ENCODE measurements at regions not wholly inside any gene's neighbourhood (a gene's known extent, or its start where the extent isn't known, plus 50 kb on each side); places are given as distances from the start of the nearest gene placed in this dataset. TPM values are rescaled to one million over a fixed set of nuclear protein-coding genes. Genes with fewer than 3 reads are reported as not detected.

DNA sequence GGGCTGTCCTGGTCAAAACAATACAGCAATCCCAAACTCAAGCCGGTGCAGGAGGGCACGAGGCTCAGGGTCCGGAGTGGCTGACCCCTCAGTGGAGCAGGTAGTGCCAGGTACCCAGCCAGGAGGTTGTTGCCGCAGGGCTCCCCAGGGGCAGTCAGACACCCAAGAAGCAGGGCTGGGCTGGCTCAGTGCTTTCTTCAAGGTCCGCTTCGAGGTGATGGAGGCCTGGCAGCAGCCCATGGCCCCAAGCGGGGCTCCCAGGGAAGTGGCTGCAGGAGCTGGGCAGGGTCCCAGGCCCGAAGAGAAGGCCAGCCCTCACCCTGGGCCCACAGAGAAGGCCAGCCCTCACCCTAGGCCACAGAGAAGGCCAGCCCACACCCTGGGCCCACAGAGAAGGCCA lies 55.3 kb upstream of the COPS8 start:
- TF ChIP-seq CTCF (IDR thresholded peaks at IDR 0.05; ENCODE audit: extremely low read depth, low read depth, low read length) = no peak
- H3K36me3 ChIP-seq (ENCODE audit: insufficient read depth, low read length) = no peaks in the 10 kb centered on the region
- H3K27me3 ChIP-seq (ENCODE audit: insufficient read depth, low read length) = no peaks in the 10 kb centered on the region
- H3K27ac ChIP-seq (ENCODE audit: low read depth, low read length) = no peak overlapping the region
- H3K4me1 ChIP-seq (ENCODE audit: insufficient read depth, low read length) = peaks cover 5% of the 10 kb centered on the region
- H3K4me2 ChIP-seq (ENCODE audit: insufficient read depth, low read length) = no peak overlapping the region
- DNase-seq (ENCODE audit: insufficient read length, low spot score, missing footprints) = no peak
- H3K4me3 ChIP-seq (ENCODE audit: insufficient read depth, low read length) = no peak overlapping the region
- no peaks in the 10 kb centered on the region for H4K20me1 ChIP-seq (ENCODE audit: insufficient read depth, low read length)
- no peak overlapping the region for H2AFZ ChIP-seq (ENCODE audit: low read length)
- no peaks in the 10 kb centered on the region for H3K9me3 ChIP-seq (ENCODE audit: low read depth, low read length)
- H3K79me2 ChIP-seq (ENCODE audit: insufficient read depth, low read length) = no peaks in the 10 kb centered on the region

DNA sequence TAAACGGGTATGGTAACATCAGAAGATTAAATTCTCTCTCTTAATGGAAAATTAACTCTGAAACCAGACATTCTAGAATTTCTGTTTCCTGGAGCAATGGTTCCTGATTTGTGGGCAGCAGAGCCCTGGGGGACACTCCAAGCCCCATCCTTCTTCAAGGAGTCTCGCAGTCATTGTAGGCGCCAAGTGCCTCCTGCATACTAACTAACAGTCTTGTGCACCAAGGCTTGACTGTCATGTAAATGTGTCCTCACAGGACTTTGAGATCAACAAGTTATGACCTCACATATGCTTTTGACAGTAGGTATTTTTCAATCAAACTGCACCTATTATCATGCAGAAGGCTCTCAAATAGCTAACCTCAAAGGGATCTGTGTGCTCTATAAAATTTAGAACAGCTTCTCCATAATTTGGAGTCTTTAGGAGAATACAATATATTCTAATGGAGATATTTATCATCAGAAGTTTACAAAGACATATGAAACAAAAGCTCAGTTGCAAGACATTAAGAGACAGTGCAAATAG lies 52.1 kb upstream of the COPS8 start:
- H3K79me2 ChIP-seq (ENCODE audit: insufficient read depth, low read length) = no peaks in the 10 kb centered on the region
- no peak overlapping the region for H3K27ac ChIP-seq (ENCODE audit: low read depth, low read length)
- H3K4me1 ChIP-seq (ENCODE audit: insufficient read depth, low read length) = no peaks in the 10 kb centered on the region
- H2AFZ ChIP-seq (ENCODE audit: low read length) = no peak overlapping the region
- H3K4me2 ChIP-seq (ENCODE audit: insufficient read depth, low read length) = no peak overlapping the region
- H4K20me1 ChIP-seq (ENCODE audit: insufficient read depth, low read length) = no peaks in the 10 kb centered on the region
- no peaks in the 10 kb centered on the region for H3K9me3 ChIP-seq (ENCODE audit: low read depth, low read length)
- no peaks in the 10 kb centered on the region for H3K36me3 ChIP-seq (ENCODE audit: insufficient read depth, low read length)
- peaks cover 3% of the 10 kb centered on the region for H3K27me3 ChIP-seq (ENCODE audit: insufficient read depth, low read length)
- DNase-seq (ENCODE audit: insufficient read length, low spot score, missing footprints) = peak; percentile 51
- no peak overlapping the region for H3K4me3 ChIP-seq (ENCODE audit: insufficient read depth, low read length)
- TF ChIP-seq CTCF (IDR thresholded peaks at IDR 0.05; ENCODE audit: extremely low read depth, low read depth, low read length) = no peak

GRCh38 chr2:237035781-237036475 lies 49.8 kb upstream of the COPS8 start:
- Histone ChIP-seq H4K20me1 (ENCODE audit: insufficient read depth, low read length) (no peaks in the 10 kb centered on the region), H3K4me2 (ENCODE audit: insufficient read depth, low read length) (no peak overlapping the region), H3K4me3 (ENCODE audit: insufficient read depth, low read length) (no peak overlapping the region), H3K27ac (ENCODE audit: low read depth, low read length) (no peak overlapping the region), H3K9me3 (ENCODE audit: low read depth, low read length) (no peaks in the 10 kb centered on the region), H3K4me1 (ENCODE audit: insufficient read depth, low read length) (no peaks in the 10 kb centered on the region), H3K79me2 (ENCODE audit: insufficient read depth, low read length) (no peaks in the 10 kb centered on the region), H3K36me3 (ENCODE audit: insufficient read depth, low read length) (no peaks in the 10 kb centered on the region), H3K27me3 (ENCODE audit: insufficient read depth, low read length) (peaks cover 3% of the 10 kb centered on the region), H2AFZ (ENCODE audit: low read length) (no peak overlapping the region)
- peak; percentile 64 for DNase-seq (ENCODE audit: insufficient read length, low spot score, missing footprints)
- TF ChIP-seq CTCF (IDR thresholded peaks at IDR 0.05; ENCODE audit: extremely low read depth, low read depth, low read length) = no peak

Small RNAs in the stretch of these regions (small RNA-seq; reads per million reads assigned to genes)
- gene RNU6-1051P = not detected
